GM12872 (cell line): ENCODE measurements at regions not wholly inside any gene's neighbourhood (a gene's known extent, or its start where the extent isn't known, plus 50 kb on each side); places are given as distances from the start of the nearest gene placed in this dataset.

Source experiments
- TF ChIP-seq, protein P1 (sequence below): IDR thresholded peaks from 3 replicates; pipeline ENCODE4 v1.5.1; 2011; ENCODE audit warnings: low read depth, mild to moderate bottlenecking, low read length, moderate library complexity; ENCODE audit not compliant: insufficient read depth

- TF ChIP-seq, protein P1, sequence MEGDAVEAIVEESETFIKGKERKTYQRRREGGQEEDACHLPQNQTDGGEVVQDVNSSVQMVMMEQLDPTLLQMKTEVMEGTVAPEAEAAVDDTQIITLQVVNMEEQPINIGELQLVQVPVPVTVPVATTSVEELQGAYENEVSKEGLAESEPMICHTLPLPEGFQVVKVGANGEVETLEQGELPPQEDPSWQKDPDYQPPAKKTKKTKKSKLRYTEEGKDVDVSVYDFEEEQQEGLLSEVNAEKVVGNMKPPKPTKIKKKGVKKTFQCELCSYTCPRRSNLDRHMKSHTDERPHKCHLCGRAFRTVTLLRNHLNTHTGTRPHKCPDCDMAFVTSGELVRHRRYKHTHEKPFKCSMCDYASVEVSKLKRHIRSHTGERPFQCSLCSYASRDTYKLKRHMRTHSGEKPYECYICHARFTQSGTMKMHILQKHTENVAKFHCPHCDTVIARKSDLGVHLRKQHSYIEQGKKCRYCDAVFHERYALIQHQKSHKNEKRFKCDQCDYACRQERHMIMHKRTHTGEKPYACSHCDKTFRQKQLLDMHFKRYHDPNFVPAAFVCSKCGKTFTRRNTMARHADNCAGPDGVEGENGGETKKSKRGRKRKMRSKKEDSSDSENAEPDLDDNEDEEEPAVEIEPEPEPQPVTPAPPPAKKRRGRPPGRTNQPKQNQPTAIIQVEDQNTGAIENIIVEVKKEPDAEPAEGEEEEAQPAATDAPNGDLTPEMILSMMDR = no peak
Measured at GRCh38 chr5:124399426-124399961, 346.9 kb downstream of the ZNF608 start.

GRCh38 chr5:124398460-124398859 lies 348.0 kb downstream of the ZNF608 start:
- TF ChIP-seq, protein P1 = no peak

- TF ChIP-seq, protein P1 = no peak
Measured at GRCh38 chr5:124397317-124397716, 349.1 kb downstream of the ZNF608 start.

- TF ChIP-seq, protein P1 = no peak
Measured at GRCh38 chr5:124395926-124396325, 350.5 kb downstream of the ZNF608 start.

- TF ChIP-seq, protein P1 = no peak
Measured at GRCh38 chr5:124395287-124395686, 351.2 kb downstream of the ZNF608 start.

DNA sequence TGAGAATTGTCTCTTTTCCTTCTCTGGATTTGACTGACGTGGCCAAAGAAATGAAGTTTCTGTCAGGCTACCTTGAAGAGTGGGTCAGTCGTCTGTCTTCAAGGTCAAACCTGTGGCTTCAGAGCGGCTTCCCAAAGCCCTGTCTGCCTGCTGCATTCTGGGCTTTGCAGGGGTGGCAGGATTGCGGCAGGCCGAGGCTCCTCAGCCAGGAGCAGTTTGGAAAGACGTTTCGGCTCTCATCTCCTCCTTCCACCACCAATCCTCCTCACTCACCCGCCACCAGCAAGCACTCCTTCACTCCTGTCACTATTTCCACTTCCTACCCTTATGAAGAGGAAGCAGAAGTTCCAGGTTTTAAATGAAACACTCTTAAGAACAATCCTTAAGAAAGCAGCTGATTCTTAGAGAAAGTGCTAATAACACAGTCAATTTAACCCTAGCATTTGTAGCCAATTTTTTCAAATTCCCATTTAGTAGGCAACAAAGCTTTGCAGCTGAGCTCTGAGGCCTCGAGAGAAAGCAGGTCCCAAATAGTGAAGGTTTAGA lies 351.7 kb downstream of the ZNF608 start:
- TF ChIP-seq, protein P1 = no peak

DNA sequence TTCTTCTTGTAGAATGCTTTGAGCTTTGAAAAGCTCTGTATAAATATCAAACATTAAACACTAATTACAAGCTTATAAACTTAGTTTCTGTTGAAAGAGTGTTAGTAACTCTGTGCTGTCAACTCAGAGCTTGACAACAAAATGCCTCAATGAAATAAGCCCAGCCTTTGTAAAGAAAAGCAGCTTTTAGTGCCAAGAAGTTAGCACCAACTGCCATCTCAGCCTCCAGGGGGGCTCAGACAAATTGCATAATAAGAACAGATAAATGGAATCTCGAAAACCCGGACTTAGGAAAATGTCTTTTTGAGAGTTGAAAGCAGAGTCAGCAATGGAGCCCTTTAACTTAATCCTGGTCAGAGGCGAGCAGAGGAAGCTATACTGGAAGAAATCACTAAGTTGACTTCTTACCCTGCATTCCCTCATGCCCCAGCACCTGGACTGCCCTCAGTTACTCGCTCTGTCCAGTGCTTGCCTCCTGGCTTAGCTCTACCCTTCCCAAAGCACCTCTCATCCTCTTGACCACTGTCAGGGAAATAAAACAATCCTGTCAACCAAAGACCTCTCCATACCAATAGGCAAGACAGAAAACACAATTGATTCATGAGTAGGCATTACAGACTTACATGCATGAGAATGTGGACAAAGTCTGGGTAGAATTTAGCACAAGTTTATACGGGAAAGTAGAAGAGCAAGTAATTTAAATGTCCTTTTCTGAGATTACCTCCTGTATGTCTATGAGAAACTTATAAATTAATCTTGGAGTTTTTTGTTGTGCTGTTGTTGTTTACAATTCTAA lies 352.7 kb downstream of the ZNF608 start:
- TF ChIP-seq, protein P1 = no peak
